Osteocyte (in vitro differentiated cells): ENCODE measurements at regions not wholly inside any gene's neighbourhood (a gene's known extent, or its start where the extent isn't known, plus 50 kb on each side); places are given as distances from the start of the nearest gene placed in this dataset.
"Not testable (repeated sequence)": the region's sequence is repeated elsewhere in the genome, so short reads cannot be mapped to it uniquely, and the experiment has no call there.

Source experiments
- DNase-seq: peaks from one replicate; pipeline ENCODE4 v3.0.0; 2021; ENCODE audit warnings: mixed read lengths; ENCODE audit not compliant: unreplicated experiment; ENCODE audit errors: extremely low spot score
- H3K27ac Mint-ChIP-seq: one replicate; pipeline ENCODE4 v1.8.0; 2021; ENCODE audit warnings: mild to moderate bottlenecking, mixed read lengths; ENCODE audit not compliant: unreplicated experiment
- H3K27me3 Mint-ChIP-seq: one replicate; pipeline ENCODE4 v1.8.0; 2021; ENCODE audit warnings: mixed read lengths; ENCODE audit not compliant: unreplicated experiment
- H3K36me3 Mint-ChIP-seq: one replicate; pipeline ENCODE4 v1.8.0; 2021; ENCODE audit warnings: mixed read lengths; ENCODE audit not compliant: unreplicated experiment
- H3K4me1 Mint-ChIP-seq: one replicate; pipeline ENCODE4 v1.8.0; 2021; ENCODE audit warnings: mixed read lengths; ENCODE audit not compliant: unreplicated experiment
- H3K4me3 Mint-ChIP-seq: one replicate; pipeline ENCODE4 v1.8.0; 2021; ENCODE audit warnings: mild to moderate bottlenecking, moderate library complexity, mixed read lengths; ENCODE audit not compliant: unreplicated experiment
- H3K9me3 Mint-ChIP-seq: one replicate; pipeline ENCODE4 v1.8.0; 2021; ENCODE audit warnings: mixed read lengths; ENCODE audit not compliant: unreplicated experiment
- CTCF ChIP-seq: fragments of 200-600 bp; sonication (generic); IDR thresholded peaks from 2 replicates; pipeline ENCODE4 v1.5.0; 2021; ENCODE audit warnings: antibody characterized with exemption, mild to moderate bottlenecking, moderate library complexity

- Mint-ChIP-seq H3K36me3 (no peaks in the 10 kb centered on the region), H3K9me3 (peaks cover 7% of the 10 kb centered on the region), H3K4me3 (no peak overlapping the region), H3K27me3 (no peaks in the 10 kb centered on the region), H3K27ac (no peak overlapping the region), H3K4me1 (no peaks in the 10 kb centered on the region)
- TF ChIP-seq CTCF = no peak
- DNase-seq = no peak
Measured at GRCh38 chr1:181221078-181221477, 132.6 kb downstream of the IER5 start.

GRCh38 chr1:181222972-181223505, 134.5 kb downstream of the IER5 start:
- H3K4me3 Mint-ChIP-seq = no peak overlapping the region
- no peaks in the 10 kb centered on the region for H3K4me1 Mint-ChIP-seq
- H3K27me3 Mint-ChIP-seq = no peaks in the 10 kb centered on the region
- TF ChIP-seq CTCF = no peak
- H3K36me3 Mint-ChIP-seq = no peaks in the 10 kb centered on the region
- DNase-seq = no peak
- peaks cover 11% of the 10 kb centered on the region for H3K9me3 Mint-ChIP-seq
- no peak overlapping the region for H3K27ac Mint-ChIP-seq

GRCh38 chr1:181226728-181227127, 138.2 kb downstream of the IER5 start:
- H3K4me1 Mint-ChIP-seq, H3K27ac Mint-ChIP-seq, H3K4me3 Mint-ChIP-seq, DNase-seq, H3K36me3 Mint-ChIP-seq, H3K27me3 Mint-ChIP-seq: not testable (repeated sequence)
- H3K9me3 Mint-ChIP-seq = peaks cover 11% of the 10 kb centered on the region

GRCh38 chr1:181239086-181239485, 150.6 kb downstream of the IER5 start:
- no peak overlapping the region for H3K4me3 Mint-ChIP-seq
- no peak overlapping the region for H3K27ac Mint-ChIP-seq
- no peaks in the 10 kb centered on the region for H3K36me3 Mint-ChIP-seq
- no peak for DNase-seq
- no peaks in the 10 kb centered on the region for H3K4me1 Mint-ChIP-seq
- H3K27me3 Mint-ChIP-seq = no peaks in the 10 kb centered on the region
- TF ChIP-seq CTCF = no peak
- H3K9me3 Mint-ChIP-seq = no peaks in the 10 kb centered on the region

GRCh38 chr1:181246320-181246719, 157.8 kb downstream of the IER5 start:
- DNase-seq, H3K27me3 Mint-ChIP-seq, H3K27ac Mint-ChIP-seq, H3K4me3 Mint-ChIP-seq, H3K36me3 Mint-ChIP-seq, H3K4me1 Mint-ChIP-seq: not testable (repeated sequence)
- peaks cover 31% of the 10 kb centered on the region for H3K9me3 Mint-ChIP-seq

- H3K9me3 Mint-ChIP-seq = peaks cover 34% of the 10 kb centered on the region
- not testable (repeated sequence) for H3K4me1 Mint-ChIP-seq, H3K27me3 Mint-ChIP-seq, DNase-seq, H3K27ac Mint-ChIP-seq, H3K4me3 Mint-ChIP-seq, H3K36me3 Mint-ChIP-seq
Measured at GRCh38 chr1:181248361-181248760, 159.9 kb downstream of the IER5 start.

GRCh38 chr1:181249186-181249585, 160.7 kb downstream of the IER5 start:
- Mint-ChIP-seq H3K27ac (no peak overlapping the region), H3K4me1 (no peaks in the 10 kb centered on the region), H3K4me3 (no peak overlapping the region), H3K36me3 (no peaks in the 10 kb centered on the region), H3K9me3 (peaks cover 37% of the 10 kb centered on the region), H3K27me3 (peaks cover 5% of the 10 kb centered on the region)
- TF ChIP-seq CTCF = no peak
- DNase-seq = no peak
